Motor neuron (in vitro differentiated cells): ENCODE measurements at regions not wholly inside any gene's neighbourhood (a gene's known extent, or its start where the extent isn't known, plus 50 kb on each side); places are given as distances from the start of the nearest gene placed in this dataset.
"Not testable (repeated sequence)": the region's sequence is repeated elsewhere in the genome, so short reads cannot be mapped to it uniquely, and the experiment has no call there.

Experiments
- ATAC-seq, 8 experiments: fragments of 200-7000 bp; cut with Tn5 transposase; replicated peaks in 6 of 8; 2 replicates each; pipeline ENCODE4 v1.8.0; 2021; ENCODE audit warnings: mild to moderate bottlenecking in 8 of 8, moderate library complexity in 8 of 8
- H3K27ac ChIP-seq, 2 donors: fragments of 250-450 bp; sonication (Bioruptor Pico); 2 replicates each; pipeline ENCODE4 v1.9.0; 2021; ENCODE audit warnings: antibody characterized with exemption in 2 of 2, mild to moderate bottlenecking in 2 of 2, moderate library complexity in 1 of 2
- H3K4me1 ChIP-seq, 2 donors: fragments of 250-450 bp; sonication (Bioruptor Pico); replicated peaks in 1 of 2; 2 replicates each; pipeline ENCODE4 v1.6.1; 2021; ENCODE audit warnings: antibody characterized with exemption in 2 of 2, mild to moderate bottlenecking in 2 of 2, moderate library complexity in 1 of 2
- H3K4me3 ChIP-seq, 5 donors: fragments of 250-450 bp; sonication (Bioruptor Pico); 2 replicates each; pipeline ENCODE4 v1.9.0; 2021; ENCODE audit warnings: antibody characterized with exemption in 5 of 5, mild to moderate bottlenecking in 5 of 5, moderate library complexity in 4 of 5
- whole genome bisulfite sequencing, 10 experiments: fragments of 450-650 bp; shearing (Covaris generic); methylation state at CpG; one replicate each; pipeline ENCODE4 v1.0.0; 2022; 5-methylcytosine and 5-hydroxymethylcytosine counted together
- in situ Hi-C, 9 experiments: fragments of 400-800 bp; cut with MboI; loops; one replicate each; pipeline ENCODE4 v1.15.0; 2021; ENCODE audit warnings: low sequenced_read_pairs in 9 of 9, low pct_unique_long_range_greater_than_20kb in 2 of 9; ENCODE audit not compliant: unreplicated experiment in 9 of 9

- WGBS, 10 experiments = 0 to 100% (median 83%) methylated on average over 1 to 2 of the region's 2 CpGs
- no peak overlapping the region for H3K27ac ChIP-seq
- H3K4me1 ChIP-seq = no peaks in the 10 kb centered on the region
- ATAC-seq = no peak
- H3K4me3 ChIP-seq = no peak overlapping the region
- in situ Hi-C loops = no loop called here
Measured at GRCh38 chr3:191915712-191916111, 454.7 kb downstream of the PYDC2 start.

GRCh38 chr3:191919491-191920026, 458.6 kb downstream of the PYDC2 start:
- Histone ChIP-seq H3K4me3 (no peak overlapping the region), H3K27ac (no peak overlapping the region), H3K4me1 (no peaks in the 10 kb centered on the region)
- 0 to 59% (median 37%) methylated on average over 1 to 3 of the region's 3 CpGs for WGBS, 10 experiments
- in situ Hi-C loops = no loop called here
- ATAC-seq = no peak

- H3K4me1 ChIP-seq = no peaks in the 10 kb centered on the region
- ATAC-seq = no peak
- in situ Hi-C loops = no loop called here
- no peak overlapping the region for H3K27ac ChIP-seq
- H3K4me3 ChIP-seq = no peak overlapping the region
- WGBS, 10 experiments = 13 to 100% (median 84%) methylated on average over 1 to 5 of the region's 5 CpGs; no CpG with 5 or more reads in 1 of the 10 experiments
Measured at GRCh38 chr3:191922570-191922969, 461.6 kb downstream of the PYDC2 start.

GRCh38 chr3:191927183-191927817, 466.3 kb downstream of the PYDC2 start:
- not testable (repeated sequence) for H3K27ac ChIP-seq, H3K4me3 ChIP-seq

GRCh38 chr3:191927998-191928397, 467.0 kb downstream of the PYDC2 start:
- 10 to 87% (median 80%) methylated on average over 1 to 5 of the region's 6 CpGs; no CpG with 5 or more reads in 1 of the 10 experiments for WGBS, 10 experiments
- ATAC-seq, in situ Hi-C loops, H3K4me1 ChIP-seq, H3K27ac ChIP-seq, H3K4me3 ChIP-seq: not testable (repeated sequence)

More at GRCh38 chr3:191927183-191927817, 466.3 kb downstream of the PYDC2 start:
- ATAC-seq, H3K4me1 ChIP-seq, in situ Hi-C loops: not testable (repeated sequence)
- 40 to 100% (median 88%) methylated on average over 1 to 7 of the region's 8 CpGs; no CpG with 5 or more reads in 1 of the 10 experiments for WGBS, 10 experiments

DNA sequence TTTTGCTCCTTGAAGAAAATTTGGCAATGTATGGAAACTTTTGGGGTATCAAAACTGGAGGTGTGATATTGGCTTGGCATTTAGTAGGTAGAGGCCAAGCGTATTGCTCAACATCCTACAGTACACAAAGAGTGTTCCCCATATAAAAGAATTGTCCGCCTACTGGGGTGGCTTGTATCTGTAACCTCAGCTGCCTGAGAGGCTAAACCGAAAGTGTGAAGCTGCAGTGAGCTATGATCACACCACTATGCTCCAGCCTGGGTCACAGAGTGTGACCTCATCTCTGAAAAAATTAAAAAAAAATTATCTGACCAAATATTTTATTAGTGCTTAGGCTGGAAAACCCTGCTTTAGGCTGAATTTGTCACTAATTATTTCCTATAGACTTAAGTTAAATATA, 483.9 kb downstream of the PYDC2 start:
- no peak overlapping the region for H3K27ac ChIP-seq
- no peaks in the 10 kb centered on the region for H3K4me1 ChIP-seq
- no peak for ATAC-seq
- in situ Hi-C loops = no loop called here
- H3K4me3 ChIP-seq = no peak overlapping the region
- 0 to 100% (median 97%) methylated on average over 1 to 3 of the region's 3 CpGs; no CpG with 5 or more reads in 2 of the 10 experiments for WGBS, 10 experiments

DNA sequence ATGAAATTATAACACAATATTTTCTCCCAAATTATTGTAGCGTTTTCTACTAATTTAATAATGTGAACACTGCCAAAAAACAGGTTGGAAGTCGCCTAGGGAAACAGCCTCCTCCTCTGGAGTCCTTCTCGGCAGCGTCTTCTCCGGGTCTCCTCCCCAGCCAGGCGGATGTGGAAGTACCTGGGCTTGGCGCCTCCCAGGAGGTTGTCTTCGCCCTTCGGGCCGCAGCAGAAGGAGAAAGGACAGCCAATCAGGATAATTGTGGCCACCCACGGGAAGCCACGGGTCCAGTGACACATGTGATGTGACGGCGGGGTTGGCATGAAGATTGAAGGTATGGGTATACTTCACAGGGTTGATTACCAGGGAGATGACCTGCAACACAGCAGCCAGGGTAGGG, 491.2 kb downstream of the PYDC2 start:
- Histone ChIP-seq H3K27ac (no peak overlapping the region), H3K4me1 (no peaks in the 10 kb centered on the region), H3K4me3 (no peak overlapping the region)
- in situ Hi-C loops = no loop called here
- WGBS, 10 experiments = 30 to 96% (median 83%) methylated on average over 2 to 12 of the region's 14 CpGs; no CpG with 5 or more reads in 1 of the 10 experiments
- no peak for ATAC-seq

GRCh38 chr3:191952609-191953008, 491.6 kb downstream of the PYDC2 start:
- H3K4me1 ChIP-seq = no peaks in the 10 kb centered on the region
- in situ Hi-C loops = no loop called here
- H3K27ac ChIP-seq = no peak overlapping the region
- no peak for ATAC-seq
- 60 to 94% (median 88%) methylated on average over 2 to 11 of the region's 21 CpGs; no CpG with 5 or more reads in 1 of the 10 experiments for WGBS, 10 experiments
- no peak overlapping the region for H3K4me3 ChIP-seq

DNA sequence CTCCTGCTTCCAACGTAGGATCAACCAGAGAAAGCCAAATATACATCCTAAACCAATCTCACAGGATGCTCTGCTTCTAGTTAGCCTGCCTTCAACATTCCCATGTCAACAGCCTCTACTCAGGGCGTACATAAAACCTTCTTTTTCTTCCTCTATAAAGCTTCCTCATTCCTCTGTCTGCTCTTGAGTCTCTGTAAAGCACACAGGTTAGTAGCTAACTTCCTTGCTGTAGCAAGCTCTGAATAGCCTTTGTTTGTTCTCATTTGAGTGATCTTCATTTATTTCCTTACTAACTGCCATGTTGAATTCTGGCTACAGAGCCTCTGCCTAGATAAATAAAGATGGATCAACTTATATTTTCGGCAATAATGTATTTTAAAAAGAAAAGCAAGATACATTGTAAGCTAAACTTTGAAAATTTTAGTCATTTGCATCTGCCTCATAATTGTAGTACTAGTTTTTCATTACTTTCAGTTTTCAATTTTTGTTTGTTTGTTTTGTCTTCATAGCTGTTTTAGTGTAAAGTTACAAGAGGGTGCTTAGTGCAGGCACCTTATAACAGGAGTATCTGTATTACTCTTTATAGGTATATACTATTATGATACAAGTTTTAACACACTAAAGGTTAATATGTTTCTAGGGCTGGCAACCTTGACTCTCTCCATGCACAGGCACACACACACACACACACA, 498.2 kb downstream of the PYDC2 start:
- in situ Hi-C loops = no loop called here
- ATAC-seq = peak in 1 of 8 experiments; percentile 44
- no peak overlapping the region for H3K27ac ChIP-seq
- H3K4me1 ChIP-seq = peaks cover 9 to 13% of the 10 kb centered on the region in 2 donors
- WGBS, 10 experiments = 0 to 89% (median 52%) methylated on average over 1 to 3 of the region's 3 CpGs
- no peak overlapping the region for H3K4me3 ChIP-seq

DNA sequence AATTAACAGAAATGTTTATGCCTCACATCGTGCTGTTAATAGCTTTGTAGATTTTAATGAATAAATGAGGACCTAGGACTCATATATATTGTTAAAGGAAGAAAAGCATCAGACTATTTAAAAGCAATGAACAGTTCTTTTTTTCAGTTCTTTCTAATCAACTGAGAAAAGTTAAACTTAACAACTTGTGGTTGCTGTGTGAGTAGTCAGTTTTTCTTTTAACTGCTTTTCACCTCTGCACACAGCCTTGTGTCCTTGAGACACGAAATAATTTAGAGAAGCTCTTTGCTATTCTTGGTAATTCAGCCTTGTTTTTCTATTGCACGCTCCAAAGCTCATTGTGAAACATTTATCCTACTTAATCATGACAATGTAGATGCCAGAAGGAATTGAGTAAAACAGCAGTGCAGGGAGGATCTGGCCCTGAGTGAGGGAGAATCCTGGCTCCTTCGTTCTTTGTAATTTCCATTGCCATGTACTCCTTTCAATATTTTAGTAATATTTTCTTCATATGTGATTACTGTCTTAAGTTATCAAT, 499.0 kb downstream of the PYDC2 start:
- ATAC-seq = peak in 5 of 8 experiments; percentile 48 to 77 (median 64)
- 11 to 50% (median 28%) methylated on average over 2 to 4 of the region's 4 CpGs; no CpG with 5 or more reads in 1 of the 10 experiments for WGBS, 10 experiments
- Histone ChIP-seq H3K27ac (no peak overlapping the region), H3K4me3 (no peak overlapping the region), H3K4me1 (peaks cover 9 to 13% of the 10 kb centered on the region in 2 donors)
- in situ Hi-C loops = no loop called here

DNA sequence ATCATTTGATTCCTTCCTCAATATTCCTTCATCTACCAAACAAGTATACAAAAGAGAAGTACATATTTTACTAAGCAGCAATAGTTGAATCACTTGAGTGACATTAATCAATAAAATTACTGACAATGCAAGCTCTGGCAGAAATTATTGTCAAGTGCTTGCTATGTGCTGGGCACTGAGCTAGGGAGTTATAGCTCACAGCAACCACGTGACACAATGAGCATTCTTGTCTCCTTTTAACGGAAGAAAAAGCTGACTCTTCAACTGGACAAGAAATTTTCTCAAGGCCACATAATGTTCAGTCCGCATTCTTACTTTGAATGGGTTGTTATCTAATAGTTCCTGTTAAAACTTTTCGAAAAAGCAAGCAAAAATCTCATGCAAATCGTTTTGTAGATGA, 500.1 kb downstream of the PYDC2 start:
- in situ Hi-C loops = no loop called here
- peak in 3 of 8 experiments; percentile 35 to 53 (median 41) for ATAC-seq
- Histone ChIP-seq H3K4me3 (no peak overlapping the region), H3K4me1 (peaks cover 9 to 13% of the 10 kb centered on the region in 2 donors), H3K27ac (no peak overlapping the region)
- 4 to 90% (median 57%) methylated on average over 1 to 5 of the region's 5 CpGs for WGBS, 10 experiments

DNA sequence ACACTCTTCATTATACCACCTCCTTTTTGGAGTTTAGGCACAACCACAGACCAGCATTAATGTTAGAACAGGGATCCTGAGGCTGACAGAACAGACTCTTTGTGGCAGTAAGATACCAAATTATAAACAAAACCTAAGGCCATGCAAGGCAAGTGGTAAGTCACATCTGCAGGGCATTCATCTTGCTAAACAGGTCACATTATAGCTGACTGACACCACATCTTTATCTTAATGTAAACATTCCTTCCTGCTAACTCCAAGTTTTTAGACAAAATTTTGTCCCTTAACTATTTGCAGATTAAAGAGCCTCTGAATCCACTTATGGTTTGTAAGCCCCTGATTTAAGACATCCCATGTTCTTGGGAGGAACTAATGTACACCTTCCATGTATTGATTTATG, 500.6 kb downstream of the PYDC2 start:
- no peak overlapping the region for H3K27ac ChIP-seq
- H3K4me3 ChIP-seq = no peak overlapping the region
- H3K4me1 ChIP-seq = peaks cover 9 to 13% of the 10 kb centered on the region in 2 donors
- ATAC-seq = no peak
- in situ Hi-C loops = no loop called here

DNA sequence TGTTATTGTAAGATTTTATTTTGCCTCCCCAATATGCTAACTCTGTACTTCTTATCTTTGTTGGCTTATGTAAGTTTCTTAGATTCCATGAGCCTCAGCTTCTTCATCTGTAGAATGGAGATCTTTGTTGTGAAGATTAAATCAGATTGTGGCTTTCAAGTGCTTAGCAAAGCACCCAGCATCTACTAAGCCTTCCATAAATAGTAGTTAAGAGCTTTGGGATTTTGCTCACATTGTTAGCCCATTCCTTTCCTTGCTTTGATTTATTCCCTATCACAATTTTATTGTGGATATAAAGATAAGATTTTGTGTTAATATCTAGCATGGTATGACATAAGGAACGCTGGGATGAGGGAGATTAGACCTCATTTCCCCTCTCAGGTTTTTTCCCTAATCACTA, 501.4 kb downstream of the PYDC2 start:
- Histone ChIP-seq H3K4me1 (peaks cover 9 to 13% of the 10 kb centered on the region in 2 donors), H3K27ac (no peak overlapping the region), H3K4me3 (no peak overlapping the region)
- no peak for ATAC-seq
- 0 to 89% (median 57%) methylated on average over 1 of the region's 1 CpG; no CpG with 5 or more reads in 4 of the 10 experiments for WGBS, 10 experiments
- in situ Hi-C loops = no loop called here
